Progenitor cell of endocrine pancreas (in vitro differentiated cells): ENCODE measurements at regions not wholly inside any gene's neighbourhood (a gene's known extent, or its start where the extent isn't known, plus 50 kb on each side); places are given as distances from the start of the nearest gene placed in this dataset.
A peak's percentile ranks its signal among the peaks of the same experiment; 100 is the strongest.

Experiments
- DNase-seq: peaks from one replicate; pipeline ENCODE4 v3.0.0; 2021; ENCODE audit warnings: low spot score; ENCODE audit not compliant: unreplicated experiment
- H3K27ac Mint-ChIP-seq: 2 replicates; pipeline ENCODE4 v1.8.0; 2021; ENCODE audit warnings: mild to moderate bottlenecking, moderate library complexity, mixed read lengths
- H3K27me3 Mint-ChIP-seq: 2 replicates; pipeline ENCODE4 v1.8.0; 2021; ENCODE audit warnings: mixed read lengths
- H3K36me3 Mint-ChIP-seq: 2 replicates; pipeline ENCODE4 v1.8.0; 2022; ENCODE audit warnings: mixed read lengths; ENCODE audit not compliant: insufficient read depth
- H3K4me1 Mint-ChIP-seq: 2 replicates; pipeline ENCODE4 v1.8.0; 2021; ENCODE audit warnings: low read depth, mixed read lengths
- H3K4me3 Mint-ChIP-seq: 2 replicates; pipeline ENCODE4 v1.8.0; 2021; ENCODE audit warnings: low read depth, mild to moderate bottlenecking, moderate library complexity, mixed read lengths
- H3K9me3 Mint-ChIP-seq: 2 replicates; pipeline ENCODE4 v1.8.0; 2021; ENCODE audit warnings: low read depth, mixed read lengths
- CTCF ChIP-seq: fragments of 200-600 bp; sonication (generic); IDR thresholded peaks from one replicate; pipeline ENCODE4 v1.5.0; 2021; ENCODE audit warnings: antibody characterized with exemption, mild to moderate bottlenecking; ENCODE audit not compliant: unreplicated experiment

- Mint-ChIP-seq H3K4me1 (no peaks in the 10 kb centered on the region), H3K9me3 (no peaks in the 10 kb centered on the region), H3K27me3 (no peaks in the 10 kb centered on the region), H3K36me3 (no peaks in the 10 kb centered on the region), H3K4me3 (no peak overlapping the region), H3K27ac (no peak overlapping the region)
- no peak for DNase-seq
- no peak for TF ChIP-seq CTCF
Measured at GRCh38 chr4:161329852-161330251, 833.9 kb downstream of the FSTL5 start.

GRCh38 chr4:161321706-161322105 lies 842.1 kb downstream of the FSTL5 start:
- TF ChIP-seq CTCF, result no peak
- Mint-ChIP-seq H3K36me3 (no peaks in the 10 kb centered on the region), H3K4me3 (no peak overlapping the region), H3K27ac (no peak overlapping the region), H3K9me3 (no peaks in the 10 kb centered on the region), H3K4me1 (no peaks in the 10 kb centered on the region), H3K27me3 (no peaks in the 10 kb centered on the region)
- DNase-seq, result no peak

- peak; percentile 53 for TF ChIP-seq CTCF
- DNase-seq, result no peak
- Mint-ChIP-seq H3K36me3 (no peaks in the 10 kb centered on the region), H3K4me3 (no peak overlapping the region), H3K27me3 (no peaks in the 10 kb centered on the region), H3K9me3 (no peaks in the 10 kb centered on the region), H3K4me1 (no peaks in the 10 kb centered on the region), H3K27ac (no peak overlapping the region)
Measured at GRCh38 chr4:161320377-161320776, 843.4 kb downstream of the FSTL5 start.

GRCh38 chr4:161317000-161317399 lies 846.8 kb downstream of the FSTL5 start:
- H3K36me3 Mint-ChIP-seq, result no peaks in the 10 kb centered on the region
- no peak overlapping the region for H3K27ac Mint-ChIP-seq
- H3K4me1 Mint-ChIP-seq, result no peaks in the 10 kb centered on the region
- H3K4me3 Mint-ChIP-seq, result no peak overlapping the region
- no peaks in the 10 kb centered on the region for H3K27me3 Mint-ChIP-seq
- TF ChIP-seq CTCF, result no peak
- no peak for DNase-seq
- H3K9me3 Mint-ChIP-seq, result peaks cover 3% of the 10 kb centered on the region

- Mint-ChIP-seq H3K4me1 (no peaks in the 10 kb centered on the region), H3K4me3 (no peak overlapping the region), H3K36me3 (no peaks in the 10 kb centered on the region), H3K27me3 (no peaks in the 10 kb centered on the region), H3K27ac (no peak overlapping the region), H3K9me3 (peaks cover 3% of the 10 kb centered on the region)
- DNase-seq, result no peak
- TF ChIP-seq CTCF, result no peak
Measured at GRCh38 chr4:161314371-161314770, 849.4 kb downstream of the FSTL5 start.
